HG03064 (cell line): ENCODE measurements at regions not wholly inside any gene's neighbourhood (a gene's known extent, or its start where the extent isn't known, plus 50 kb on each side); places are given as distances from the start of the nearest gene placed in this dataset.

Experiments used
- ATAC-seq: cut with Tn5 transposase; IDR thresholded peaks from one replicate; pipeline ENCODE4 v1.9.1; 2021; ENCODE audit warnings: low read depth; ENCODE audit not compliant: unreplicated experiment

DNA sequence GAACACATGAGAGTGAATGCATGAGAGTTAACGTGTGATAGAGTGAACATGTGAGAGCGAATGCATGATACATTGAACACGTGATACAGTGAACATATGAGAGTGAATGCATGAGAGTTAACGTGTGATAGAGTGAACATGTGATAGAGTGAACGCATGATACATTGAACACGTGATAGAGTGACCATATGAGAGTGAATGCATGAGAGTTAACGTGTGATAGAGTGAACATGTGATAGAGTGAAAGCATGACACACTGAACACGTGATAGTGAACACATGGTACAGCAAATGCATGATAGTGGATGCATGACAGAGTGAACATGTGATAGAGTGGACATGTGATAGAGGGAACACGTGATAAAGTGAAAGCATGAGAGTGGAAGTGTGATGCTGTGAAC, 517.9 kb downstream of the EIPR1 start:
- ATAC-seq = no peak

DNA sequence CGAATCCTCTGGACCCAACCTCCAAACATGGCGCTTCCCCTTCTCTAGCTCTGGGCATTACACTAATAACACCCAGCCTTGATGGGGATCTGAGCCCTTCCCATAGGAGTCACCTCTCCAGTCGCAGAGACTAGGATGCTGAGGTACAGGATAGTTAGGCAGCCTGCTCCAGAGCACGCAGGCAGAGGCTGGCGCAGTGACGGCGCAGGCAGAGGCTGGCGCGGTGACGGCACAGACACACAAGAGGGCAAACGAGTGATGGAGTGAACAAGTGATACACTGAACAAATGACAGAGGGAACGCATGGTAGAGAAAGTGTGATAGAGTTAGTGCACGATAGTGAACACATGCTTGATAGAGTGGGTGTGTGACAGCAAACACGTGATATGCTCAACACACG, 518.5 kb downstream of the EIPR1 start:
- no peak for ATAC-seq

DNA sequence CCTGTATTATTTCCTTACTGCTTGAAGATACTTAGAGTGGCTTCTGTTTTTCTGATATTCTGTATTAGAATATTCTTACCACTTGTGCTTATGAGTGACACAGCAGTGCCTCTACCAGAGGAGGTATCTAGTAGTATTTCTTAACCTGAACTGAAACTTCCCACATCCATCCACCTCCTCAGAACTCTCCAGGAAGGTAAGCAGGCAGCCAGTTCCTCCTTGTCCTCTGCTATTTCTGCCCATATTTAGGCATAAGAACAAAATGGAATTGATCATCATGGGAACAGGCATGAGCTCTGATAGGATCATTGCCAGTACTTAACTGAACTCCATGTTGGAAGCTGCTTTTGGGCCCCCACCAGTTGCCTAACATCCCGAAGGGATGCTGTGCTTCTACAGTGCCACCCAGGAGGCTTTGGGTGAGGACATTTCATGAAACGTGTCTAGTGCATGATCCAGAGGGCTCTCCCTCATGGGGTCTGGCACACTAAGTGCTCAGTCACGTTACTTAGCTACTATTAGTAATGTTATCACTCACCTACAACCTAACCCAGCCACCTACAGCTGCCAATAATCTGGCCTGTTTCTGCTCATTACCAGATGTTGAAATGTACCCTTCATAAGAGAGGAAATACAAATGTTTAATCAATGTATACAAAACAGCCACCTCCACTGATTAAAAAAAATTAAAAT, 520.7 kb downstream of the EIPR1 start:
- ATAC-seq = no peak

DNA sequence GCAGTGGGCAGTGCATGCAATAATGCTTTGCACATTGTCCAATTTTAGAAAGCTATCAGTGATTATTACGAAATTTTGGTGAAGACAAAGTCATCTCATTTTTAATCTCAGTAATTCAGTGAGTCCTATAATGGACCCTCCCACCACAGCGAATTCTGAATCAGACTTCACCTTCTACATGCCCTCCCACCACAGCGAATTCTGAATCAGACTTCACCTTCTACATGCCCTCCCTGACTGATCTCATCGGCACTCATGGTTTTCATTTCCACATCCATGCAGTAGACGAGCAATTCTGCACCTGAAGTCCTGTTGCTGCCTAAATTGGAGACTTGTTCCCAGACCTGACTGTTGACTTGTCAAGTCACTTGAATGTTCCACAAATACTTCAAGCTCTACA, 522.3 kb downstream of the EIPR1 start:
- no peak for ATAC-seq

DNA sequence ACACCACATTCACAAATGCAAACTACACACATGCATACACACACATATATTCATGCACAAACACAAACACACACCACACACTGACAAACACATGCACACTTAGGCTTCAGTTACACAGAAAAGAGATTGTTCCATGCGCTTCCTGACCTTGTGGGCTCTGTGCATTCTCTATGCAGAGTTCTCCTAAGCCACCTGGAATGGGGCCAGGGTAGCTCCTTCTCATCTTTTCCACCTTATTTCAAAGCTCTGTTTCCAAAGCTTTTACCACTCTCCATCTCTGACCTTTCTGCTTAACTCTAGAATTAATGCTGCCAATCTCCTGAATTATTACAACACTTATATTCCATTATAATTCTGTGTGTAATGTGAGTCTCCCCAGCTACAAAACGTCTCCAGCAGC, 522.3 kb upstream of the MYT1L start:
- no peak for ATAC-seq

DNA sequence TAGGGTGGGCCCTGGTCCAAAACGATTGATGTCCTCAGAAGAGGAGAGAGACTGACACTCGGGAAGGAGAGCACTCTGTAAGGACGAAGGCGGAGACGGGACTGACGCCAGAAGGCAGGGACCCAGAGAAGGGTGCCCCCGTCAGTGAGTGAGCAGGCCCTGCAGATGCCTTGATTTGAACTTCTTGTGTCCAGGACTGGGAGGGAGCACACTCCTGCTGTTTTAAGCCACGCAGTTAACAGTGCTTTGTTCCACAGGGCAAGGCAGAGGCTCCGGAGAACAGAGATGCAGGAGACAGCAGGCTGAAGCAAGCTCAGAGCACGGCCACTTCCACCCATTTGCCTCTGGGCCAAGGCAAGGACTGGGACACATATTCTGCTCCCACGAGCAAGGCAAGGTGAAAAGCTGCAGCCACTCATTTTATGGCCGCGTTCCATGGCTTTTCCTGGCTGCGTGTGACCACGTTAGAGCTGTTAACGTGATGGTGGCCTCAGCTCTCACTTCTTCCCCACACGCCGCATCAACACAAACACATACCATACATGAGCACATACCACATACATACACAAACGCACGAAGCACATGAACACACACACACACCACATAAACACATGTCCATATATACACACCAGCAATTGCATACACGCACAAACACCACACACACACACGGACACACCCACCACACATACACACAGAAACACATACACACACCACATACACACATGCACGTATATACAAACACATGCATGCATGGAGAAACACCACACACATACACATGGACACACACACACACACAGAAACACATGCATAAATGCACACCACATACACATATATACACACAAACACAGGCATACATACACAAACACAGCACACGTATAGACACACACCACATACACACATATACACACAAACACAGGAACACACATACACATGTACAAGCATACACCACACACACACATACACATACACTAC, 521.0 kb upstream of the MYT1L start:
- no peak for ATAC-seq

DNA sequence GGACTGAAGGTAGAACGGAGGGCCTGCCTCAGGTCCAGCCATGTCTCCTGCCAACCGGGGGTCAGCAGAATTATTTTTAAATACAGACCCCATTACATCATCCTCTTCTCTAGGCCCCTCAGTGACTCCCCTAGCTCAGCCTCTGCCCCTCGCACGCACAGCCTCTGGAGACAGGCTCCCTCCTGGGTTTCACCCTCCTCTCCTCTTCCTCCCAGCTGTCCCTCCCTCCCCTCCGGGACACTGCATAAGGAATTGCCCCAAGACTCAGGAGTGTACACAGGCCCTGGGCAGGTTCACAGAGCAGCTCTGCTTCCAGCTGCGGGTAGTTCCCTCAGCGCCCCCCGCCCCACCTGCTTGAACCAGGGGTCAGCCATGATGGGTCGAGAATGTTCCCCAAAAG, 520.2 kb upstream of the MYT1L start:
- no peak for ATAC-seq

DNA sequence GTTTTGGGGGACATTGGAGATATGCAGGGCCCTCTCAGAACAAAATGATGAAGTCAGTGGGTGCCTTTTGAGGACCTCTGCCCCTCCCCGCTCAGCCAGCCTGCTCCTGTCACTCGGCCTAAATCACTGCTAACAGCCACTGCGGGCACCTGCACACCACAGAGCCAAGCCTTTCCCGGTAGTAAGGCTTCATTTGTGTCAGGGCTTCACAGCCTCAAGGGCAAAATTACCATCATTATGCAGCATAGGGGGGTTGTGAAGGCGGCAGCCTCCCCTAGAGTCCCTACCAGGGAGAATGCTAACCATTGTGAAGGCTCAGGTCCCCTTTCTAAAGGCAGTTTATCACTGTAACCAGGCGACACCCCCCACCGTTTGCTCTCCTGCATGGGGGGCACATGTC, 519.8 kb upstream of the MYT1L start:
- no peak for ATAC-seq

DNA sequence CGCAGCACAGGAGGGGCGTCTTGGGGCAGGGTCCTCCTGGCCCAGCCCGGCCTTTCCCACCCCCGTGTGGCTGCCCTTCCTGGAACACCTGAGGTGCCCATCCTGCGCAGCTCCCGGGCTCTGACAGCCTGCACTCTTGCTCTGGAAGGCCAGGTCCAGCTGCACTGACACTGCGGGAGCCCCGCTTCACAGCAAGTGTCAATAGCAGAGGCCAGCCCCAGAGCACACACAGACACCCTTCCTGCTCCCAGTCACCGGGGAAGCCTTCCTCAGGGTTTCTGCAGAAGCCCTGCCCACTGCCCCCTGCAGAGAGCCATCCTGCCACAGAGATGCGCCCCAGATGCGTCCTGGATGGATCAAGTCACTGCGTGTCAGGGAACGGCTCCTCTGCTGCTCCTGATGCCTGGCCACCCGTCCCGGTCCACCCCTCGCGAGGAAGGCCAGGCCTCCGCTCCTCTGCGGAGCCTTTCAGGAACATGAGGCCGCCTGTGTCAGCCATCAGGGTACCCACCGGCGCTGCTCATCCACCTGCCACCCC, 519.2 kb upstream of the MYT1L start:
- no peak for ATAC-seq

DNA sequence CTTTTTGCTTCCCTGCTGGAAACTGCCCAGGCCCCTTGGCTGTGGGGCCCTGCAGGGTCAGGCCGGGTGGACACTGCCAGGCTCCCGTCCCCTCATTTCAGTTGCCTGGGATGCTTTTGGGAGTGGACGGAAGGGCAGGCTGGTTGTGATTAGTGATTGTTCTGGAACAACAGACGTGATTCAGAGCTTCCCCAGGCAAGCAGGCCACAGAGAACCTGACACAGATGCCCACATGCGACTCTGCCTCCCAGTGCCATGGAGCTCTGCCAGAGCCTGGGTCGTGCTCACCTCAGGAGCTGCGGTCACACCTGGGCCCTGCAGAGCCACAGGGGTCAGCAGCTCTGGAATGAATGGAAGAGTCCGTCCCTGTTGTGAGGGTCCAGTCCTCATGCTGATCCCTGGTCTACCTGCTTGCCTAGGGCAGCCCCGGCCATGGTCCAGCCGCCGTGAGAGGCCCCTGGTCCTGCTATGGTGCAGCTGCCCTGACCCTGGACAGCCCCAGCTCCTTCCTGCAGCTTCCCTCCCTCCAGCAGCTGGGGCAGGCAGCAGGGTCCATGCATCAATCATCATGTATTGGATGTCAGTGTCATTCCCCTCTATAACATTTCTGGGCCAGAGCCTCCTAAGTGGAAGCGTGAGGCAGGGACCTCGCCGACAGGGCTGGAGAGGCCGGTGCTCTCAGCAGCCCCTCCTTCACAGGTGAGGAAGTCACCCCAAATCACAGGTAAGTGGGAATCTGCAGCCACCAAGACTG, 518.6 kb upstream of the MYT1L start:
- no peak for ATAC-seq

DNA sequence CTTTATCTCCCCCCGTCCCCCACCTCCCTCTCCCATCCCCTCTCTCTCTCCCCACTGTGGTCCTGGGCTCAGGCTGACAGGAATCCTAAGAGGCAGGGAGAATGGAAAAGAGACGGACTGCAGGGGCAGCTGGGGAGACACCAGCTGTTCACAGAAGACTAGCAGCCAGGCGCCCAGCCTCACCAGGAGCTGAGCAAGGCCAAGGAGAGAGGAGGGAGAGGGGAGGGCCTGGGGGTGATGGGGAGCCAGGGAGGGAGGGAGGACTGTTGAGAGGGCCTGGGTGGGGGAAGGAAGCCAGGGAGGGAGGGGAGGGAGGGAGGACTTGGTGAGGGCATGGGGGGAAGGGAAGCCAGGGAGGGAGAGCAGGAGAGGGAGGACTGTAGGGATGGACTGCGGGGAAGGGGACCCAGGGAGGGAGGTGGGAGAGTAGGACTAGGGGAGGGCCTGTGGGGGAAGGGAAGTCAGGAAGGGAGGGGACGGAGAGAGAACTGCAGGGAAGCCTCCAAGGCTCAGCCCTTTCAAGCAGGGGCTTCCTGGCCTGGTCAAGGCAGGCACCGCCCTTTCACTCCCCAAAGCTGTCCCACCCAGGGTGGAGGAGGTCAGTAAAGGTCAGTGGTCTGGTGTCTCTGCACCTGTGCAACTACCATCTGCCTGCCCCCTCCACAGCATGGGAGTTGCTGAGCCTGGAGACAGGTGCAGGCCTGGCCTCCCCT, 517.7 kb upstream of the MYT1L start:
- no peak for ATAC-seq

DNA sequence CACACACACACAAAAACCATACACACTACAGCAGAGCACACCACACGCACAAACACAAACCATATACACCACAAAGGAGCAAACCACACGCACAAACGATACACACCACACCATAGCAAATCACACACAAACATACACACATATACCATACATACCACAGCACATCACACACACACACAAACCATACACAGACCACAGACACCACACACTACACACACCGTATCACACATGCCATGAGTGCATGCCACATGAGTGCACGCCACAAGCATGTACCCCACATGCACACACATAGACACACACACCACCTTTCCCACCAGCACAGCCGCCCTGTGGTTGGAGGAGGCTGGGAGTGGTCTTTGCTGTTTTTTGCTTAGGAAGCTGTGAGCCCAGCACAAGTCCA, 517.1 kb upstream of the MYT1L start:
- ATAC-seq = no peak

DNA sequence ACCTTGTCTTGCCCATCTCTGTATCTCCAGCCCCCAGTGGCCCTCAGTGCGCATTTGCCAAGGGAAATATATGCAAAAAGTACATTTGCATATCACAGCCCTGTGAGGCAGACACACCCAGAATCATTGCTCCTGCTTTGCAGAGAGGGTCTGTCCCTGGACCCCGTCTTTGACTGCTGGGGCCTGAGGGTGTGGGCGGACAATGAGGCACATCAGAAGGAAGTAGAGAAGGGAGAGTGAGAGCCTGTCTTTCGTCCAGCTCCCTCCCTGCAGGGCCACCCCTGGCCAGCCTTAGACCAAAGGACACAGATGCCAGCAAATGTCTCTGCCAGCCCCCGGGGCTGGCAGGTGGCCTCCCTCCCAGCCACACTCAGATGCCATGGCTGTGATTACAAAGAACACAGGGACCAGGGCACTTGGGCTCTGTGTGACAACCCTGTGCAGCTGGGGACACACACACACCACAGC, 516.2 kb upstream of the MYT1L start:
- no peak for ATAC-seq

DNA sequence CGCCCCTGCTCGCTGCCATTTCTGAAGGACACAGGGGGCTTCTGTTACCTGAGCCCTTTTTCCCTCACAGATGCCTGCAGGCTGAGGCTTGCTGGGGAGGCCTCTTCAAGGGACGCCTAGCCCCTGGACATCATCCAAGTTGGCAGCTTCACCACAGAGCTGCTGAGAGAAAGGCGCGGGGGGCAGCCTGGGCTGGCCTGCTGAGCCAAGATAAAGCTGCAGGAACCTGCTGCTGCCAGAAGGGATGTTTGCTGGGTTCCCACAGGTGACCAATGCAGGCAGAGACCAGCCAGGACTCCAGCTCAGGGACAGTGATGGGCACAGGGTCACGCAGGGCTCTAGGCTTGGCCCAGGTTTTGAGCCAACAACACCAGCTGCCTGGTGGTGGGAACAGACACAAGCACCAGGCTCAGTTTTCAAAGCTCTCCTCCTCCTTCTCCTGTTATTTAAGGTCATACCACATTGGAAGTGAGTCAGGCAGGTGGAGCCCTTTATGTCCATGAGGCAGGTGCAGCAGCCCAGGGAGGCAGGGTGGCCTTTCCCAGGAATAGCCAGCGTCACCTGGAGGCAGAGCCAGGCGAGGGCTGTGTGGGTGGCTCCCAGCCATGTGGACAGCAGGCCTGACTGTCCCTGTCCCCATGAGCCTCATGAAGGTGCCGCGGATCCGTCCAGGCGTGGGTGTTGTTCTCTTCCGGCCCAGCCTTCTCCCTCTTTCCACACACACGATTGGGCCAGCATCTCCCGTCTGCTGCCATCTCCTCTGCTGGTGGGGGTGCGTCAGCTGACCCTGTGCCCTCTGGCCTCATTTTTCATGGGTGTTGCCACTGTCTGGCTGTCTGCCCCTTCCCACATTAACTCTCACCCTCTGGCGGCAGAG, 515.5 kb upstream of the MYT1L start:
- no peak for ATAC-seq

DNA sequence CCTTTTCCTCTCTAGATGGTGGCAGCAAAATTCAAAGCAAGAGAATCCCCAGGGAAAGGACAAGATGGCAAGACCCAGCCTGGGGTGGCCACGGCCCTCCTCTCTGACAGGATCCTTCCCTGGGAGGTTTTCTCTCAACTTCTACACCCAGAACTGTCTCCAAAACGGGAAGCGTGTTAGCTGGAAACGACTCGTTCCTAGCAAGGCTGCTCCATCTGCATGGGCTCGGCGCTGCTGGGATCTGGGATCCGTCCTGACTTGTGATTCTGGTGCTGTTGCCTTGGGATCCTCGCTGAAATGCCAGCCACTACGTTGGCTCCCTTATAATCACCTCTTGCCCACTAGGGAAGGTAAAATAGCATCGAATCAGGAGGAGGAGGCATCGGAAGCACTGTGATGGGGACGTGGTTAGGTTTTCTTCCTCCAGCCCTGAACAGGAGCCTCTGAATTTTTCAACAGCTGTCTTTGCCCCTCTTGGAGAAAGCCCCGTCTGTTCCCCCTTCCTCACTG, 514.8 kb upstream of the MYT1L start:
- no peak for ATAC-seq

DNA sequence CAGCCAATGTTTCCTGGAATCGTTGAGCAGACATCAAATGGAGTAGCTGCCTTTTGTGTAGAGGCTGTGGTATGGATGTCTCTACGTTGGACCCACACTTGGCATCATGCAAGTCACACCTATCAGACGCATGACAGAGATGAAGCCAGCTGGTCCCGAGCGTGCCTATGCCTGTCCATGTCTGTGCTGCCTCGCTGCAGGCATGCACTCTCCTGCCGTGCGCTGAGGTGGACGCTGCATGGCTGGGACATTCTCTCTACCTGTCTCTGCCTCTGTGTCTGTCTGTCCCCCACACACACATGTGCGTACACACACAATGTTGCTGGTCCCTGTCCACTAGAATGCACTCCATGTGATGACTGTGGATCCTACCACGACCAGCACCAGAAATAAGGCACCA, 514.2 kb upstream of the MYT1L start:
- no peak for ATAC-seq

DNA sequence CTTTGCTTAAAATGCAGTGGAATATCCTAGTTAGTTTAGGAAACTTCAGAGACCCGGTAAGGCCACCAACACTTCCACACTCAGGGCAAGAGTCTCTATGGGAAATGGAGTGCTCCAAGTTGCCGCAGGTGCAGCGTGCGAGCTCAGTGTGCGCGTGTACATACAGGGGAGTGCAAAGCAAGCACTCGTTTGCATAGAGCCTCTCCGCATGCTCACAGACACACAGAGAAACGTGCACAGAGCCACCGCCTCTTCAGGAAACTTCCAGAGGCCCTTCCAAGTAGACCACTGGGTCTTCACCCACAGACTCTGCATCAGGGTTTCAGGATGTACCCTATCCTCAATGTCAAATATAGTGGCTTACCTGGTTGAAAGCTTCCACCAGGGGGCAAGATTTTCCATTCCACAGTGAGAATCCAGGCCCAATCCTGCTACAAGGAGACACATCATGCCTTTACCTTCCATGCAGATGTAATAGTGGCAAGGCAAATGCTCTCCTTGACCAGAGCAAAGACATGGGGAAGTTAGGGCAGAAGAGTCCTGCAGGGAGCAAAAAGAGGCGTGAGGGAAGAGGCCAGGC, 513.0 kb upstream of the MYT1L start:
- no peak for ATAC-seq

DNA sequence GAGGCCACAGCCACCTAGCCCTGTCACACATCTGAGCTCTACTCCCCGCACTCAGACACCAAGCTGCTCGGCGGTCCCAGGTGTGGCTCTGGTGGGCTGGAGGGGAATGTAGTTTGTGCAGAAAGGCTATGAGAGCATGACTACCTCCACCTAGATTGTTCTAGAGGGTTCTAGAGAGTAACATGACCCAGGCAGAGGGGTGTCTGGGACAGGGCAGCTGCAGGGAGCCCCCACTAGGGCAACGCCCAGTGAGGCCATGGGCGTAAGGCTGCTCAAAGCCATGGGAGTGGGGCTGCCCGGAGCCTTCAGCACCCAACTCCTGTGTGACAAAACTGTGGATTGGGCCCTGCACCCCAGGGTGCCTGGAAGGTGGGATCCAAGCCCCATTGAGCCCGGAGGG, 511.4 kb upstream of the MYT1L start:
- ATAC-seq = no peak
